Fibroblast of skin of left biceps (primary cell): ENCODE measurements at regions not wholly inside any gene's neighbourhood (a gene's known extent, or its start where the extent isn't known, plus 50 kb on each side); places are given as distances from the start of the nearest gene placed in this dataset.

Source experiments
- DNase-seq, 2 experiments: peaks; one replicate each; pipeline ENCODE4 v3.0.0-alpha.2; 2013; ENCODE audit warnings: low read depth in 2 of 2

DNA sequence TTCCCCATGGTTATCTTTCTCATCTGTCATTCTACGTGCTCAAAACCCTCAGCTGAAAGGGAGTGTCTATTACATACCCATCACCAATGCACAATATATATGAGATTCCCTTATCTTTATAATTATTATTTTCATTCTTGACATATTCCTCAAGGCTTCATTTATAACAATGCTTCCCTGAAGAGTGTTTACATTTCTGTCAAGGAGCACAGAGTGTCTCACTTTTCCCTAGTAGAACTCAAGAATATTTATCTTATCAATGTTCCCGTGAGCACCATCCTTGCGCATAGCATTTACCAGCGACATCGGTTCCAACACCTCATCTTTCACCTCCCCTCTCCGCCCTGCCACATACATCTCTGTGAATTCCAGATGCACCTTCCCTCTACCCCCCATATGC is 250.6 kb downstream of the PLA2G4A start:
- DNase-seq = no peak

- DNase-seq = no peak
Measured at GRCh38 chr1:187091666-187092065, 262.9 kb downstream of the PLA2G4A start.

DNA sequence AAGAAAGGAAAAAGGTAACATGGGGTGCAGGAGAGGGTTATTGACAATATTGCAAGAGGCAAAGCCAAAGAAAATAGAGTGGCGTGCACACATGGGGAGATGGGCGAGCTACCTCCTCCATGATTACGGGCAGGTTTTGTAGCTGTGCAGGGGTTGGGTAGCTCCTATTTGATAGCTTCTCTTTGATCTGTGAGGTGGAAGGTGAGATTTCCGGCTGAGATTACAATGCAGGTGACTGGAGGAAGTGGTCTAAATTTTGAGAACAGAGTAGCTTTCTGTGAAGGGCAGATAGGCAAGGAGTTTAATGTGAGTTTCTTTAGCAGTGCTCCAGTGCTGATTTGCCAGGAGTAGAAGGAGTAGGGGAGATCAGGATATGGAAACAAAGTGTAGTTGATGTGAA is 263.4 kb downstream of the PLA2G4A start:
- DNase-seq = no peak

GRCh38 chr1:187096689-187097088 is 267.9 kb downstream of the PLA2G4A start:
- DNase-seq = no peak

DNA sequence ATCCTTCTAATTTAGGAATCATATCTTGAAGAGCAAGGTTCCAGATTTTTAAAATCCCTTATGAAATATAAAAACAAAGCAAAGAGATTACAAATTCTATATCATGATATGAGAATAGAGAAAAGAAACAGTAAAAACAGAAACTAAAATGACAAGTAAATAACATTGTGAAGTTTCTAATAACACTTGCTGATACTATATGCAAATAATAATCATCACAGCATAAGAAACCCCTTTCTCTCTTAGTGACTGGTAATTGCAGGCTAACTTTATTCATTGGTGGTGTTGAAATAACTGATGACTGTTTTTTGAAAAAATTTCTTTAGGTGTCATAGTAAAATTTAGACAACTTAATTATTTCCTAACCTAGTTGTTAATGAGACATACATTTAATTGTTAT is 281.6 kb downstream of the PLA2G4A start:
- no peak for DNase-seq

GRCh38 chr1:187114792-187115191 is 286.0 kb downstream of the PLA2G4A start:
- DNase-seq = no peak

- DNase-seq = no peak
Measured at GRCh38 chr1:187121661-187122060, 292.9 kb downstream of the PLA2G4A start.

- DNase-seq = no peak
Measured at GRCh38 chr1:187122566-187122965, 293.8 kb downstream of the PLA2G4A start.

DNA sequence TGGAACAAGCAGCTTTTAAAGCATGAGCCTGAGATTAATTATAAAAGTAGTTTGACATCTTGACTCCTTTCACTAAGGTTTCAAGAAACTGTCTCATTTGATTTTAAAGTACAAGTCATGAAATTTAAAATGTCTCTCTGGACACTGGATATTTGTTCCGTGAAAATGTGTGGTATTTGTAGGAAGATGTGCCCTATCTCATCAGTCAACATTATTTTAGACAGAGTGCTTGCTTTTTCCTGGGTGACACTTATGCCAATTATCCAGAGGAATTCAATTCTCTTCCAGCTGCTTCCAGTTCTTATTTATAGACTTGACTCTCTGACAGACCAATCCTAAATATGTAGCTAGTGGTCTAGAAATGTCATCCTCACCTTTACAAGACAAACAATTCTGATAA is 300.4 kb downstream of the PLA2G4A start:
- DNase-seq = no peak

- no peak for DNase-seq
Measured at GRCh38 chr1:187143783-187144182, 315.0 kb downstream of the PLA2G4A start.

DNA sequence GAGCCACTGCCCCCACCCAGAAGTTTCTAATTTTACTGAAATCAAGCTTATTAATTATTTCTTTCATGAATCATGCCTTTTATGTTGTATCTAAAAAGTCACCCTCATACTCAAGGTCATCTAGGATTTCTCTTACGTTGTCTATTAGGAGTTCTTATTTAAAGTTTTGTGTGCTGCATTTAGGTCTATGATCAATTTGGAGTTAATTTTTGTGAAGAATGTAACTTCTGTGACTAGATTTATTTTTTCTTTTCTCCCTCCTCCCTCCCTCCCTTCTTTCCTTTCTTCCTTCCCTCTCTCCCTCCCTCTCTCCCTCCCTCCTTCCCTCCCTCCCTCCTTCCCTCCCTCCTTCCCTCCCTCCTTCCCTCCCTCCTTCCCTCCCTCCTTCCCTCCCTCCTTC is 317.6 kb downstream of the PLA2G4A start:
- no peak for DNase-seq

DNA sequence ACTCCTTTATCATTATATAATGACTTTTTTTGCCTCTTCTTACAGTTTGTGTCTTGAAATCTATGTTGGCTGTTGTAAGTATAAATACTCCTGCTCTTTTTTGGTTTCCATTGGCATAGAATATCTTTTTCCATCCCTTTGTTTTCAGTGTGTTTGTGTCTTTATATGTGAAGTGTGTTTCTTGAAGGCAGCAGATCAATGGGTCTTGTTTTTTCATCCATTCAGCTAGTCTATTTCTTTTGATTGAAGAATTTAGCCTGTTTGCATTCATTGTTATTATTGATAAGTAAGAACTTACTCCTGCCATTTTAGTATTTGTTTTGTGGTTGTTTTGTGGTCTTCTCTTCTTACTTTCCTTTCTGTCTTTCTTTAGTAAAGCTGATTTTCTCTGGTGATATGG is 322.8 kb downstream of the PLA2G4A start:
- no peak for DNase-seq

DNA sequence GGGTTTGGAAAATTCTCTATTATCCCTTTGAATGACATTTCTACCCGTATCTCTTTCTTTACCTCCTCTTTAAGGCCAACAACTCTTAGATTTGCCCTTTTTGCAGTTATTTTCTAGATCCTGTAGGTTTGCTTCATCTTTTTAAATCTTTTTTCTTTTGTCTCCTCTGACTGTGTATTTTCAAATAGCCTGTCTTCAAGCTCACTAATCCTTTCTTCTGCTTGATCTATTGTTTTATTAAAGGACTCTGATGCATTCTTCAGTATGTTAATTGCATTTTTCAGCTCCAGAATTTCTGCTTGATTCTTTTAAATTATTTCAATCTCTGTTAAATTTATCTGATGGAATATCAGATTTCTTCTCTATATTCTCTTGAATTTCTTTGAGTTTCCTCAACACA is 324.3 kb downstream of the PLA2G4A start:
- no peak for DNase-seq

GRCh38 chr1:187157115-187157514 is 328.4 kb downstream of the PLA2G4A start:
- no peak for DNase-seq

DNA sequence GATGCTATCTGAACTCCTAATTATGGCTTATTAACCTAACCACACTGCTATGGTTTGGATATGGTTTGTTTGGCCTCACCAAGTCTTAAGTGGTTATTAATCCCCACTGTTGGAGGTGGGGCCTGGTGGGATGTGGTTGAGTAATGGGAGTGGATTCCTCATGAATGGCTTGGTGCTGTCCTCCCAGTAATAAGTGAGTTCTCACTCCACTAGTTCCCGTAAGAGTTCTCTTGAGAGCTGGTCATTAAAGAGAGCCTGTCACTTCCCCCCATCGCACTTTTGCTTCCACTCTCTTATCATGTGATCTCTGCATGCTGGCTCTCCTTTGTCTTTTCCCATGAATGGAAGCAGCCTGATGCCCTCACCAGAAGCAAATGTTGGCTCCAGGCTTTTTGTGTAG is 328.8 kb downstream of the PLA2G4A start:
- no peak for DNase-seq

- no peak for DNase-seq
Measured at GRCh38 chr1:187167555-187167954, 338.8 kb downstream of the PLA2G4A start.

DNA sequence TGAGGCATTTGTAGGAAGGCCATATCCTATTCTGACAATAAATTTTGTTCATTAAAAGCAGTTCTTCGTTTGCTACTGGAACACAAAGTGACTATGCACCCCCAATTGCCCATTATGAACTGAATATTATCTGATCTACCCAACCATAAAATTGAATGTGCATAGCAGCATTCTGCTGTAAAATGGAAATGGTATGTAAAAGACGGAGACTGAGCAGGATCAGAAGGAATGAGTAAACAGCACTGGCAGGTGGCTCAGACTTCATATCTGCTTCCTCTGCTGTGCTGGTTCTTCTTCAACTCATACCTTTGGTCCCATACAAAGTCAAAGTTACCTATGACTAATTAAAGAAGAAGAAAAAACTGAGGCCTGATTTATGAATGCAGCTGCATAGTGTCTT is 339.5 kb downstream of the PLA2G4A start:
- DNase-seq = no peak

GRCh38 chr1:187185389-187185788 is 356.6 kb downstream of the PLA2G4A start:
- DNase-seq = no peak

DNA sequence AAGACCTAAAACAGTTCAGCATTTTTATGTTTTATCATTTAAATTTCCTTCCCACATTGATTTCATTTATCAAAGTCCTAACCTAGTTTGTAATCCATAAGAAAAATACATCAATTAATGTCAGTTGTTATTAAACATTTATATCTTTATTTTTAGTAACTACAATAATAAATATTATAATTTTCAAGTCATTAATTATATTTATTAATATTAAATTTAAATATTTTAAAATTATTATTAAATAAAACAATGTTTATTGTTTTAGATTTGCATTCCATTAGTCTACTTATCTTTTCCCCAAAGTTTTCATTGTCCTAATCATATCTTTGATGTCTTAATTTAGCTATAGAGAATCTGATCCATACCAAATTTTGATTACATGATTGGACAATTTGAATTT is 368.9 kb downstream of the PLA2G4A start:
- DNase-seq = no peak

GRCh38 chr1:187203257-187203656 is 374.5 kb downstream of the PLA2G4A start:
- DNase-seq = peak; percentile 8 to 13

DNA sequence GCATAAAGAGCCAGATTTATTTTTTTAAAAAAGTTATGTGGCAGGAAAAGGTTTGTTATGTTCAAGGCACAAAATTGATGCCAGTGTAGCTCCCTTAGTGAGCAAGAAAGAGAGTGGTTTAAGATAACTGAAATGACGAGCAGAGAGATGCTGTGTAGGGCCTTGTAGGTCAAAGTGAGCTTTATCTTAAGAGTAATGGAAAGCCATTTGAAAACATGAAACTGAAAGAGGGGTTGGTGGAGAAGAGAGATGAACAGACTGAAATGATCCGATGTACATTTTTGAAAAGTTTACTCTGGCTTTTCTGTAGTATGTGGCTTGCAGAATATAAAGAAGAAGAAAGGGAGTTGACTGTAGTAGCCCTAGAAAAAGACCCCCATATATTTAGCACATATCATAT is 383.6 kb downstream of the PLA2G4A start:
- no peak for DNase-seq

DNA sequence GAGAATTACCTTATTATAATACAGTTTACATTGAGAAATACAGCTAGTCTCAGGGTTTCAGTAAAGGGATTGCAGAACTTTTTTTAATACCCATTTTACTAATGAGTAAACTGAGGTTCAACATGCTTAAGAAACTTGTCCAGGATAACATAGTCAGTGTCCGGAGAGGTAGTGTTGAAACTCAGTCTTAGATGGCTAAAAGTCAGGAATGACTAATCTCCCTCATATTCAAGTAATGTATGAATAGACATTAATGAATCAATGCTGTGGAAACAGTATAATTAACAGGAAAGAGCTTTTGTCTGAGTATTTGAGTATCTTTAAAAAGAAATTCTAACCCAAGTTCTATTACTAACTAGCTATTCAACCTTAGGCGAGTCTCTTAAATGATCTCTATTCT is 397.6 kb downstream of the PLA2G4A start:
- DNase-seq = no peak

- no peak for DNase-seq
Measured at GRCh38 chr1:187228790-187229189, 400.0 kb downstream of the PLA2G4A start.

DNA sequence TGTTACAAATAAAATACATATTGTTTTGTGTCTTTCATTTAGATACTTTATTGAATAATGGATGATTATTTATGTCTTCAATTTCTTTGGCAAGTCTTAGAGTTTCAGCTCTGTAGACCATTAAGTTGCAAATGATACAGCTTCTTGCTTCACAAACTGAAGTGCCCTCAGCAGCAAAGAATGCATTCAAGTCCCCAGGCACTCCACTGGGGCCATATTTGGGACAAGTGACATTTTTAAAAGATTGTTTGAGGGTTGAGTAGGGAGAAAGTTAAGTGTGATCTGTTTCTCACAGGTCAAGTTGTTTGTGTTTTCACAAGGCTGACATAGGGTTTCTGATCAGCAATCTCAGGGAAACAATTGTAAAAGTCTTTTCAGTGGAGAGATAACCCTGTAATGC is 400.7 kb downstream of the PLA2G4A start:
- DNase-seq = no peak

GRCh38 chr1:187234706-187235105 is 406.0 kb downstream of the PLA2G4A start:
- no peak for DNase-seq
